Suprapubic skin (tissue), 4 donors: ENCODE measurements at regions not wholly inside any gene's neighbourhood (a gene's known extent, or its start where the extent isn't known, plus 50 kb on each side); places are given as distances from the start of the nearest gene placed in this dataset.

Experiments used
- DNase-seq, 2 donors: peaks; one replicate each; pipeline ENCODE4 v3.0.0-alpha.2; 2019; ENCODE audit warnings: low spot score in 2 of 2
- H3K27ac ChIP-seq: fragments of 200-600 bp; sonication (generic); one replicate; pipeline ENCODE4 v1.5.1; 2019
- H3K27me3 ChIP-seq: fragments of 200-600 bp; sonication (generic); one replicate; pipeline ENCODE4 v1.5.1; 2019
- H3K36me3 ChIP-seq: fragments of 200-600 bp; sonication (generic); one replicate; pipeline ENCODE4 v1.5.1; 2019
- H3K4me1 ChIP-seq: fragments of 200-600 bp; sonication (generic); one replicate; pipeline ENCODE4 v1.5.1; 2019
- H3K4me3 ChIP-seq: fragments of 200-600 bp; sonication (generic); one replicate; pipeline ENCODE4 v1.5.1; 2019; ENCODE audit warnings: mild to moderate bottlenecking
- H3K9me3 ChIP-seq: fragments of 200-600 bp; sonication (generic); one replicate; pipeline ENCODE4 v1.5.1; 2019
- EP300 ChIP-seq: sonication (generic); formaldehyde crosslinking; IDR thresholded peaks from one replicate; pipeline ENCODE4 v1.6.1; 2017; ENCODE audit warnings: antibody characterized with exemption
- POLR2A ChIP-seq, 2 donors: fragments of 450-650 bp; IDR thresholded peaks; one replicate each; pipeline ENCODE4 v1.6.1; 2017; ENCODE audit warnings: antibody characterized with exemption in 2 of 2, mild to moderate bottlenecking in 2 of 2, moderate library complexity in 2 of 2
- POLR2AphosphoS5 ChIP-seq, 3 donors: sonication (generic); formaldehyde crosslinking; IDR thresholded peaks; one replicate each; pipeline ENCODE4 v1.6.1; 2017; ENCODE audit warnings: antibody characterized with exemption in 3 of 3
- WGBS: methylation state at CpG from one replicate; pipeline ENCODE4 v1.1.5; 2018; 5-methylcytosine and 5-hydroxymethylcytosine counted together
- TF ChIP-seq, protein P1 (sequence below), 2 donors: fragments of 200-600 bp in 1 of 2; fragments of 450-650 bp in 1 of 2; sonication (generic) in 1 of 2; IDR thresholded peaks; one replicate each; pipeline ENCODE4 v1.5.1; 2016 to 2019; ENCODE audit warnings: antibody characterized with exemption in 2 of 2, mild to moderate bottlenecking in 1 of 2, moderate library complexity in 1 of 2

GRCh38 chr5:92644266-92644886, 936.6 kb downstream of the NR2F1-AS1 start:
- TF ChIP-seq, protein P1, sequence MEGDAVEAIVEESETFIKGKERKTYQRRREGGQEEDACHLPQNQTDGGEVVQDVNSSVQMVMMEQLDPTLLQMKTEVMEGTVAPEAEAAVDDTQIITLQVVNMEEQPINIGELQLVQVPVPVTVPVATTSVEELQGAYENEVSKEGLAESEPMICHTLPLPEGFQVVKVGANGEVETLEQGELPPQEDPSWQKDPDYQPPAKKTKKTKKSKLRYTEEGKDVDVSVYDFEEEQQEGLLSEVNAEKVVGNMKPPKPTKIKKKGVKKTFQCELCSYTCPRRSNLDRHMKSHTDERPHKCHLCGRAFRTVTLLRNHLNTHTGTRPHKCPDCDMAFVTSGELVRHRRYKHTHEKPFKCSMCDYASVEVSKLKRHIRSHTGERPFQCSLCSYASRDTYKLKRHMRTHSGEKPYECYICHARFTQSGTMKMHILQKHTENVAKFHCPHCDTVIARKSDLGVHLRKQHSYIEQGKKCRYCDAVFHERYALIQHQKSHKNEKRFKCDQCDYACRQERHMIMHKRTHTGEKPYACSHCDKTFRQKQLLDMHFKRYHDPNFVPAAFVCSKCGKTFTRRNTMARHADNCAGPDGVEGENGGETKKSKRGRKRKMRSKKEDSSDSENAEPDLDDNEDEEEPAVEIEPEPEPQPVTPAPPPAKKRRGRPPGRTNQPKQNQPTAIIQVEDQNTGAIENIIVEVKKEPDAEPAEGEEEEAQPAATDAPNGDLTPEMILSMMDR (IDR thresholded peaks at IDR 0.05): no peak
- TF ChIP-seq POLR2A (IDR thresholded peaks at IDR 0.05) (no peak), EP300 (no peak)
- no peaks in the 10 kb centered on the region for H3K9me3 ChIP-seq
- peaks cover 6% of the 10 kb centered on the region for H3K4me1 ChIP-seq
- H3K36me3 ChIP-seq: no peaks in the 10 kb centered on the region
- no peak overlapping the region for H3K27ac ChIP-seq
- DNase-seq: no peak
- WGBS: 52% methylated on average over 4 of the region's 4 CpGs
- no peaks in the 10 kb centered on the region for H3K27me3 ChIP-seq
- no peak overlapping the region for H3K4me3 ChIP-seq

DNA sequence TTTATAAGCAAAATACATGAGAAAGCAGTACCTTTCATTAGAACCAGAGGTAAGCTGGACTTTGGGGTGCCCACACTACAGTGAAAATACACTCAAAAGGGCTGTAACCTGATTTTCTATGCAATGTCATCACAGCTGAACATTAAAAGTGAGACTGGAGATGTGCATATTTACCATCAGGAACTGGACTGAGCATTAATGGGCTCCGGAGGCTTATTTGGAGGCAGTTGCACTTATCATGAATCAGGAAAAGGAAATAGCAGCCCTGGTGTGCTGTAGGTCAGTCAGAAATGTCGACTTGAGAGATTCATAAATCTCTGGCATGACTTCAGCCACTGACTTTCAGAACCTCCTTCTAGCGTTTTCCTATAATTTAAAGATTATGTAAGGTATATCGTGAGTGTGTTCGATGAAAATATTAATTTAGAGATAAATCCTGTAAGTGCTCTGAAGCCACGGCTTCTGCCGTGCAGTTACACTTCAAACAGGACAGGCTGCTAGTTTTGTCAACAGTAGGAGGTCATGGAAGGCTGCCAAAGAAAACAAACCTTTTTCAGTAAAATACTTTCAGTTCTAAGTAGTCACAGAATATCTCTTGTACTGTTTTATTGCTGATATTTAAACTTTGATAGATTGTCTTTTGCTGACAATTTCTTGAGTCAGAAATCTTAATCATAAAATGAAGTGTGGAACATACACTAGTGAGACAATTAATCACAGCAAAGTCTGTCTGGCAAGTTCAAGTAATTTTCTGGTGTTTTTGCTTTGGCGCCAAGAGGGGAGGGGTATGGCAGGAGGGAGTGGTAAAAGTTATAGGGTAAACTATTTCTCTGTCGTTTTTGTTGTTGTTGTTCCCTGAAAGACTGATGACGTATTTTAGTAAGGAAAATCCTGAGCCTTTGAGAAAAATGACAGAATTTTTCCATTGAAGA, 939.7 kb downstream of the NR2F1-AS1 start:
- TF ChIP-seq EP300 (no peak), POLR2A (IDR thresholded peaks at IDR 0.05) (no peak), POLR2AphosphoS5 (IDR thresholded peaks at IDR 0.05) (no peak)
- TF ChIP-seq, protein P1 (IDR thresholded peaks at IDR 0.05): no peak
- DNase-seq: no peak
- 9% methylated on average over 10 of the region's 10 CpGs for WGBS
- no peaks in the 10 kb centered on the region for H3K36me3 ChIP-seq
- peaks cover 6% of the 10 kb centered on the region for H3K4me1 ChIP-seq
- no peak overlapping the region for H3K27ac ChIP-seq
- no peaks in the 10 kb centered on the region for H3K27me3 ChIP-seq
- no peaks in the 10 kb centered on the region for H3K9me3 ChIP-seq
- H3K4me3 ChIP-seq: peak overlapping the region; percentile 20

- Histone ChIP-seq H3K27ac (no peak overlapping the region), H3K4me3 (no peak overlapping the region), H3K4me1 (peaks cover 6% of the 10 kb centered on the region), H3K36me3 (no peaks in the 10 kb centered on the region), H3K27me3 (no peaks in the 10 kb centered on the region), H3K9me3 (no peaks in the 10 kb centered on the region)
- TF ChIP-seq POLR2A (IDR thresholded peaks at IDR 0.05) (no peak), POLR2AphosphoS5 (IDR thresholded peaks at IDR 0.05) (no peak), EP300 (no peak)
- TF ChIP-seq, protein P1 (IDR thresholded peaks at IDR 0.05): no peak
- 82% methylated on average over 3 of the region's 3 CpGs for WGBS
- DNase-seq: no peak
These were observed 940.7 kb downstream of the NR2F1-AS1 start for GRCh38 chr5:92640340-92640739.

- Histone ChIP-seq H3K36me3 (no peaks in the 10 kb centered on the region), H3K27ac (no peak overlapping the region), H3K9me3 (no peaks in the 10 kb centered on the region), H3K27me3 (no peaks in the 10 kb centered on the region), H3K4me1 (peaks cover 6% of the 10 kb centered on the region), H3K4me3 (no peak overlapping the region)
- no peak for DNase-seq
- 70% methylated on average over 4 of the region's 4 CpGs for WGBS
- TF ChIP-seq POLR2A (IDR thresholded peaks at IDR 0.05): no peak
- no peak for TF ChIP-seq POLR2AphosphoS5 (IDR thresholded peaks at IDR 0.05)
- TF ChIP-seq, protein P1 (IDR thresholded peaks at IDR 0.05): no peak
These were observed 943.1 kb downstream of the NR2F1-AS1 start for GRCh38 chr5:92637960-92638359.

GRCh38 chr5:92637247-92637646, 943.8 kb downstream of the NR2F1-AS1 start:
- Histone ChIP-seq H3K4me3 (no peak overlapping the region), H3K27me3 (no peaks in the 10 kb centered on the region), H3K27ac (no peak overlapping the region), H3K9me3 (no peaks in the 10 kb centered on the region), H3K36me3 (no peaks in the 10 kb centered on the region), H3K4me1 (peaks cover 6% of the 10 kb centered on the region)
- no peak for DNase-seq
- 72% methylated on average over 2 of the region's 2 CpGs for WGBS
- TF ChIP-seq POLR2A (IDR thresholded peaks at IDR 0.05) (no peak), EP300 (no peak), POLR2AphosphoS5 (IDR thresholded peaks at IDR 0.05) (no peak)
- TF ChIP-seq, protein P1 (IDR thresholded peaks at IDR 0.05): no peak
